ENCODE measurements at regions not wholly inside any gene's neighbourhood (a gene's known extent, or its start where the extent isn't known, plus 50 kb on each side); places are given as distances from the start of the nearest gene placed in this dataset.
"Not testable (repeated sequence)": the region's sequence is repeated elsewhere in the genome, so short reads cannot be mapped to it uniquely, and the experiment has no call there.

DNA sequence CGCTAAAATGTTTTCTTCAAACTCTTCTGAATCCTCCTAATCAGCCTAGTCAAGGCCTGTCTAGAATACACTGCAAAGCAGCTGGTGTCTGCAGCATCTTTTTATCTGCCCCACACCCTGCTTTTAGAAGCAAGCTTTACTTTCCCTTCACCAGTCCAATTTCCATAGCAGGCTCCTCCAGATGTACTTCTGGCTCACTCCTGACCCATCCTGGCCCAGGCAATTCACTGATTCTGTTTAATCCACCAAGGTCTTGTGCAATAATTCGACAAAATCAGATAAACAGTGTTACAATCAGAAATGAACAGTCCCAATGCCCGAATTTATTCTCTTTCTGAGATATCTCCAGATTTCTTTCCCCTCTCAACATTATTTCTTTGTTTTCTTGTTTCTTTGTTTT lies 415.2 kb upstream of the SGCG start:
- DNase-seq (ENCODE audit: low spot score) (no peak), ATAC-seq (no peak)

DNA sequence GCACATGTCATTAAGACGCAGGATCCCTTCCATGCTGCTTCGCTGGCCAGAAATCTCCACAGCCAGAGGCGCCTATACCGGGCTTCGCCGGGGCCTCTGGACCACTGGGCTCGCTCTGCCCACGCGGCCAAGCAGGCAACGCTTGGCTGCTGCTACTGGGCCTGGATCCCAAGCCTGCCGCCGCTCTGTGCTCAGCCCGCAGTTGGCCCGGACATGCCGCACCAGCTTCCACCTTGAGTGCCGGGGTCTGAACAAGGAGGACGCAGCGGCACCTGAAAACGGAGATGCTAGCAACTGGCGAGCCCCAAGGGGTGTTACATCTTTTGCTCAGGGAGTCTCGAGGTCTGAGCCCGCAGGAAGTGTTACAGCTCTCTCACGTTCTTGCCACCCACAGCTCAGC lies 409.9 kb upstream of the SGCG start:
- no peak for DNase-seq (ENCODE audit: low spot score)
- ATAC-seq, result no peak

DNA sequence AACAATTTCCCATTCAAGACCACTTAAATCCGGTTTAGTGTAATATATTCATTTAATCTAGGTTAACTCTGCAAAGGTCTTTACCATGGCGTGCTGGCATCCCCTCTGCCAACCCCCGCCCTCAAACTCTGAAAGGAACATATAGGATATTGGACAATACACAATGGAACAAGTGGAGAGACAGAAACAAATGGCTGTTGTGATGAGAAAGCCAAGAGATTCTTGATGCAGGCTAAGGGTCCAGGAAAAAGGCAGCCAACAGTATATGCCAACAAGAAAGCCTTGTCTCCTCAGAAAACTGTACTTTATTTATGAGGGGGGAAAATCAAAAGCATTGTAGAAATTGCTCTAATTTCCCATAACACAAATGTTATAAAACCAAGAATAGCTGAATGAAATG lies 407.3 kb upstream of the SGCG start:
- DNase-seq (ENCODE audit: low spot score) (no peak), ATAC-seq (no peak)

DNA sequence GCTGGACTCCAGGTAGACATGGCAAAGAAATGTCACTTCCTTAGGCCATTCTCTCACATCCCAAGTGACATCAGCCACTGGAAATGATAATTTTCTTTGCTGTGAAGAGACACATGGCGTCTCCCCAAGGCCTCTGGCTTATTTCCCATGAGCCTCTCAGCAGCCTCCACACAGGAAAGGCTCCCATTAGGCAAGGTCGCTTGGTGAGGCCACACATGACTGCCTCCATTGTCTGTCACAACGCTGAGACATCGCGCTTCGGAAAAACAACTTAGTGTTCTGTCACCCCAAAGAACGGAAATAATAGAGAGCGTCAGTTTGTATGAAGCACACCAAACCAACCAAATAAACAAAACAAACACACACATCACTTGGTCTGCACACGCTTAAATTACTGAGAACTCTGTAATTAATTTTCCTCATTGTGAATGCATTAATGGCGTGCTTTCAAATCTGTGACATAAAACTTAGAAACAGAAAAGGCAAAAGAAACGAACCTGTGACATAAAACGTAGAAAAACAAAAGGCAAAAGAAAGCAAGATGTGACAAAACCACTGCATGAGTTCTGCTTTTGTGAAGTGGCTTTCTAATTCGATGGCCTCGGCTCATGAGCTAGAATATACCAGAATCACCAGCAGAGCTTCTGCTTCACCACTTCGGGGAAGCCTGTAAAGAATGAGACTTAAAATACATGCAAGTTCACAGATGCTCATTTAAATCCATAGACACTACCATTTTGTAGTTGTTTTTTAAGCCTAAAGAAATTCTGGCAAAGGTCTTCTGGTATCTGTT lies 404.2 kb upstream of the SGCG start:
- no peak for DNase-seq (ENCODE audit: low spot score)
- ATAC-seq, result no peak

DNA sequence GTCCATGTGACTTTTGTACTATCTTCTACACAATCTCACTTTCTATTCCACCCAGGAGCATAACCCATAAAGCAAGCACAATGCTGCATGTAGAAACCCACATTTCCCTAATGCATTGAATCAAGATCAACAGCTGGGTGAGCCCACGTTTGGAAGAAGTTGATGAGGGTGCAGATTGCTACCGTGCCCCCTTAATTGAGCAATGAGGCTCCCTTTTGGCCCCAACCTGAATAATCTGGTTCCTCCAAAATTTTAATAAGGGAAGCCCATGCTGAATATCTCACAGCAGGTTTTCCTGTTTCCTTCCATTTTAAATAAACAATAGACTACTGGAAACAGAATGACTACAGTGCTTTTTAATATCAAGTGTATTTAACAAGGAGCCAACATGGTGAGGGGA lies 403.6 kb upstream of the SGCG start:
- DNase-seq (ENCODE audit: low spot score) (no peak), ATAC-seq (no peak)

DNA sequence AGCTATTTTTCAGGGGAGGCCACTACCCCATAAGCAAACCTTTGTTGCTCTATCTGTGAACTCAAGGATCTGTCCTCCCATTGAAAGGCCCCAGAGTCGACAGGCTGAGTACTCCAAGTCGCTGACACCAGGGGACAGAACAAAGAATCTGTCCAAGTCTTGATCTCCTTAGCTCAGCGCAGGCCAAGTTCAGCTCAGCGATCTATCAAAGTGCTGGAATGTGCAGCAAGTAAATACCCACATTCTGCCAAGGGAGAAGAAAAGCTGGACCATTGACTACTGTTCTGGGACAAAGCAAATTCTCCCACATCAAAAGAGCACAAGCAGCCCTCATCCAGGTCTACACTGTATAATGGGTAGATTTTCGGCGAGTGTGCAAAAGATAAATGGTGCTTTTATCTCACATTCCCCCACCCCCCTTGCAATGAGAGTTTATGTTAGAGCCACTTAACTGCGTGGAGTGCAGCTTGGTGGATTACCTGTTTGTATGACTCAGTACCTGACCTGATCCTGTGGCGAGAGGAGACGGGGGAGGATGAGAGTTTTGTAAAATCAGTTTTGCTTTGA lies 391.7 kb upstream of the SGCG start:
- no peak for DNase-seq (ENCODE audit: low spot score)
- ATAC-seq, result no peak

DNA sequence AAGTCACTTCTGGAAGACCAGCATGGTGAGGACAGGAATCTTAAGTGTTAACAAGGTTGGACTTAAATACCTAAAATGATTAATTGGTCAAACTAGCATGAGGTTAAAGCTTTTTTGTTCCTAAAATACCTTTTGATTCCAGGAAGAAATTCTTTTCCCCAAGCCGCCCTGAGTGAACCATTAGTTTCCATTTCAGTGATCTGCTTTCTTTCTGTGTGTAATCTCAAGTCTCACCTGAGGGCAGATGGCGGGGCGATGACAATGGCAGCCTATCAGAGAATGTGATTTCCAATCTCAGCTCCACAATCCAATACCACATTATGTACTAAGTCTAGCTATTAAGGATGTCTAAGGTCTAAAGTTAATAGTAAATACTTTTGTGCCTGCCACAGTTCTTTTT lies 390.9 kb upstream of the SGCG start:
- ATAC-seq (no peak), DNase-seq (ENCODE audit: low spot score) (no peak)

DNA sequence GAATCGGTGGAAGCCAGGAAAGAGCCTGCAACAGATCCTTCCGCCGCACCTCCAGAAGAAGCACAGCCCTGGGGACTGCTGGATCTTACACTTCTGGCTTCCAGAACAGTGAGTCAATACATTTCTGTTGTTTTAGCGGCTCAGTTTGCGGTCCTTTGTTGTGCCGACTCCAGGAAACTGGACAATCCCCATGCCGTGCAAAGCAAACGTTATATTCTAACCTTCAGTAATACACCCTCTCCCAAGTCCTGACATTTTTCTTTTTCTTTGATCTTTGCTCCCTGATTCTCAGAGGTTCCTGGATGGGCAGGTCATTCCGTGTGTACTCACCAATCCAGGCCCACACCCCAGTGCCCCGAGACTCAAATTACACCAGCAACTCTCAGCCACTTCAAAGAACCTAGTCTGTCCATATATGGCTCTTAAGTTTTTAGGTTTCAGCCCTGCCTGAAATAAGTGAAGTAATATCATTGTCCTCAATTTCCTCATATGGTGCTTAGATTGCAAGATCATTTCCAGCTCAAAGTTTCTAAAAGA lies 387.1 kb upstream of the SGCG start:
- ATAC-seq (no peak), DNase-seq (ENCODE audit: low spot score) (no peak)

DNA sequence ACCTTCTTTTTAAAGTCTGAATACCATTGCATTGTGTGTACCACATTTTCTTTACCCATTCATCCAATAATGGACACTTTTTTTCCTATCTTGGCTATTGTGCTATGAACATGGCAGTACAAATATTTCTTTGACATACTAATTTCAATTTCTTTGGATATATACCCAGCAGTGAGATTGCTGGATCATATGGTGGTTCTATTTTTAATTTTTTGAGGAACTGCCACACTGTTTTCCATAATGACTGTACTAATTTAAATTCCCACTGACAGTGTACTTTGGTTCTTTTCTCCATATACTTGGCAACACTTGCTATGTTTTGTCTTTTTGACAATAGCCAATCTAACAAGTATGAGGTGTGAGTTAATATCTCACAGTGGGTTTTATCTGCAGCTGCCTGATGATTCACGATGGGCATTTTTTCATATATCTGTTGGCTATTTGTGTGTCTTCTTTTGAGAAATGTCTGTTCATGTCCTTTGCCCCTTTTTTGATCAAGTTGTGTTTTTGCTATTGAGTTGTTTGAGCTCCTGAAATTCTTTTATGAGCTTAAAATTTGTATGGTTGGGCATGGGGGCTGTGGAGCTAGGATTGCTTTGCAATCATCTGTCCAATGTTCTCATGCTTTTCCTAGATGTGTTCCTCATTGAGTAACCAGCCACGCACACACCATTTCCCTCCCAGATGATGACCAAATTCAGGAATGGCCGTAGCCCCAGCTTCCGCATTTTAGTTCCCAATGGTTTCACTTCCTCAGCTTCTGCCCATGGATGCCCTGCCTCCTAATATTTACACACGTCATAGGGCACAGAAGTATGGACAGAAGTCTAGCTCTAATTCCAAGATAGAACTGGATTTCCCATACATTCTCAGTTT lies 380.0 kb upstream of the SGCG start:
- DNase-seq (ENCODE audit: low spot score) (no peak), ATAC-seq (peak; percentile 30)

DNA sequence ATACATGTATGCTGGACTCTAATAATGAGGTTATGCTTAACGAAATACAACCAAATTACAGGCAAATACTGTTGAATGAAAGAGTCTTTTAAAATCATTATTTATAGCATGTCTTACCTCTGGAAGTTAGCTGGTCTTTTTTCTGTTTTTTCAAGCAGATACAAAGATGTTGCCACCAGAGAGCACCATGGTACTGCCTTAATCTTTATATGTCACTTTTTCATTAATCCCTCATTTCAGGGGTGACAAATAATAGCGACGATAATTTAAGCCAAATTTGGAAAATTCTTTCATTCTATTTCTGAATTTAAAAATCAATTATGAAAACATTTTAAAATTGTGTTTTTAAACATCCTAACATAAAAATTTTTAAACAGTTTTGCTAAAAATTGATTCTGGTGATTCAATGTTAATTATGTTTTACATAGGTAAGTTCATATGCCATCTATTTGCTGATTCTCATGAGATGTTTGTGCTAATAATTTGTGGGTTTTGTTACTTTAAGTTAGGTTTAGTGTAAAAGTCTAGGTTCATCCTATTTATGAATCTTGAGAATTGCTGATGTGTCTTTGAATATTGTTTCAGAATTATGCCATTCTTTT lies 379.3 kb upstream of the SGCG start:
- DNase-seq (ENCODE audit: low spot score) (no peak), ATAC-seq (no peak)

DNA sequence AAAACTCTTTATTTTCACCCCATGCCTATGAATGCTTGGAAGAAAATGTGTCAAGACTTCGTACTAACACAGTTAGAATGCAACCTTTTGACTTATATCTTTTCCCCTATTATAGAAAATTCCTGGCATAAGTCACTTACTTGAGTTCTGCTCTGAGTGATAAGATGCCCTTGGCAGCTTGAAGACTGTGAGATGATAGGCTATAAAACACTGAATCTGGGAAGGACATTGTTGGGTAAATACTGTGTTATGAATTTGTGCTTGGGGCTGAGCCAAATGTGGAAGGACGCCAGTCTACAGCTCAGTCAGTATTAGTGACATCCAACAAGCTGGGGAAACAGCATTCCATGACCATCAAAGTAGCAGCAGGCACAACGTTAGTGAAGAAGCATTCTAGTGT lies 368.0 kb upstream of the SGCG start:
- DNase-seq (ENCODE audit: low spot score) (no peak), ATAC-seq (no peak)

DNA sequence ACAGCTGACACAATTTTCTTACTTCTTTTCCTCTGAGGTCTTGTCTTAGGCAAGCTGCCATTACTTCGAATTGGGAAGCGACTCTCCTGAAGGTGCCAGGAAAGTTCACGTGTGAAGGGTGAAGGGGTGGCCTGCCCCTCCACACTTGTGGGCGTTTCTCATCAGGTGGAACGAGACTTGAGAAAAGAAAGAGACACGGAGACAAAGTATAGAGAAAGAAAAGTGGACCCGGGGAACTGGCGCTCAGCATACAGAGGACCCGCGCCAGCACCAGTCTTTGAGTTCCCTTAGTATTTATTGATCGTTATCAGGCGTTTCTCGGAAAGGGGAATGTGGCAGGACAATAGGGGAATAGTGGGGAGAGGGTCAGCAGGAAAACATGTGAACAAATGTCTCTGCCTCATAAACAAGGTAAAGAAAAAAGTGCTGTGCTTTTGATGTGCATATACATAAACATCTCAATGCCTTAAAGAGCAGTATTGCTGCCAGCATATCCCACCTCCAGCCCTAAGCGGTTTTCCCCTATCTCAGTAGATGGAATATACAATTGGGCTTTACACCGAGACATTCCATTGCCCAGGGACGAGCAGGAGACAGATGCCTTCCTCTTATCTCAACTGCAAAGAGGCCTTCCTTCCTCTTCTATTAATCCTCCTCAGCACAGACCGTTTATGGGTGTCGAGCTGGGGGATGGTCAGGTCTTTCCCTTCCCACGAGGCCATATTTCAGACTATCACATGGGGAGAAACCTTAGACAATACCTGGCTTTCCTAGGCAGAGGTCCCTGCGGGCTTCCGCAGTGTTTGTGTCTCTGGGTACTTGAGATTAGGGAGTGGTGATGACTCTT lies 367.0 kb upstream of the SGCG start:
- ATAC-seq; DNase-seq (ENCODE audit: low spot score): not testable (repeated sequence)

DNA sequence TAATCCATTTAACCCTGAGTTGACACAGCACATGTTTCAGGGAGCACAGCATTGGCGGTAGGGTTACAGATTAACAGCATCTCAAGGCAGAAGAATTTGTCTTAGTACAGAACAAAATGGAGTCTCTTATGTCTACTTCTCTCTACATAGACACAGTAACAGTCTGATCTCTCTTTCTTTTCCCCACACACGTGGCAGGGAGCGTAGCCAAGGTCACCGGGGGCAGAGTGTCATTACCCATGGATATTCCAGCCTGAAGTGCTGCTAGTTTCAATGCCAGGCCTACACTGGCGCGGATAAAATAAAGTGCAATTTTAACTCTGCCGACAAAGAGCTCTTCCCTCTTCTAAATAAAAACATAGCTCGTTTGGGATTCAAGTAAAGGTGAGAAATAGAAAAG lies 366.3 kb upstream of the SGCG start:
- not testable (repeated sequence) for DNase-seq (ENCODE audit: low spot score); ATAC-seq

DNA sequence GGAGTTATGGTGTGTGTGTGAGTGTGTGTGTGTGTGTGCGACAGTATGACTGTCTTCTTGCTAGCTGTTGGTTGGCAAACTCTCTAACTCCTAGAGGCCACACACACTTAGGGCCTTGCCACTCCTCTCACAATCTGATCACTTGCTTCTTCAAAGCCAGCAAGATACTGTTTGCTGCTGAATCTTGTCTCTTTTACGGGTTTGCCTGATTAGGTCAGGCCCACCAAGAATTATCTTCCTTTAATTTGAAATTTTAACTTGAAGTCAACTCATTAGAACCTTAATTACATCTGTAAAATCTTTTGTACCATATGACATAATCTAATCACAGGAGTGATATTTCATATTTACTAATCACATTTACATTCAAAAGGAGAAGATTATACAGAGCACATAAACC lies 359.2 kb upstream of the SGCG start:
- ATAC-seq, result no peak
- DNase-seq (ENCODE audit: low spot score), result no peak

DNA sequence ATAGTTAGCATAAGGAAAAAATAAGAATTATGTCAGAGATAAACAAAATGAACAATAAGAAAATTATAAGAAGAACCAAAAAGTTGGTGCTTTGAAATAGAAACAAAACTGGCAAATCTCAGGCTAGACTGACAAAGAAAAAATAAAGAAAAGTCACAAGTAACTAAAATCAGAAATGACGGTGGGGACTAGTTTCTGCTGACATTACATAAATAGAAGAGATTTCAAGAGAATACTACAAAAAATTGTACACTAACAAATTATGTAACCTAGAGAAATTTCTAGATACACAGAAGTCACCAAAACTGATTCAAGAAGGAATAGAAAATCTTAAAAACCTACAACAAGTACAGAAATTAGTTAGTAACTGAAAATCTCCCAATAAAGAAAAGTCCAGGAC lies 355.6 kb upstream of the SGCG start:
- no peak for ATAC-seq

DNA sequence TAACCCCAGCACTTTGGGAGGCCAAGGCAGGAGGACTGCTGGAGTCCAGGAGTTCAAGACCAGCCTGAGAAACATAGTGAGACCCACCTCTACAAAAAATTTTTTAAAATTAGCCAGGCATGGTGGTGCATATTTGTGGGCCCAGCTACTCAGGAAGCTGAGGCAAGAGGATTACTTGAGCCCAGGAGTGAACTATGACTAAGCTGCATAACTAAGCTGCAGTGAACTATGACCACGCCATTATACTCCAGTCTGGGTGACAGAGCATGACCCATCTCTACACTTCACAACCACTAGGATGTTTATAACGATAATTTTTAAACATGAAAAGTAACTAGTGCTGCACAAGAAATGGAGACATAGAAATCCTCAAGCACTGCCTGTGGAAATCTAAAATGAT lies 352.7 kb upstream of the SGCG start:
- DNase-seq (ENCODE audit: low spot score), result no peak
- ATAC-seq, result no peak

More for the DNA sequence above, 355.6 kb upstream of the SGCG start:
- no peak for DNase-seq (ENCODE audit: low spot score)

DNA sequence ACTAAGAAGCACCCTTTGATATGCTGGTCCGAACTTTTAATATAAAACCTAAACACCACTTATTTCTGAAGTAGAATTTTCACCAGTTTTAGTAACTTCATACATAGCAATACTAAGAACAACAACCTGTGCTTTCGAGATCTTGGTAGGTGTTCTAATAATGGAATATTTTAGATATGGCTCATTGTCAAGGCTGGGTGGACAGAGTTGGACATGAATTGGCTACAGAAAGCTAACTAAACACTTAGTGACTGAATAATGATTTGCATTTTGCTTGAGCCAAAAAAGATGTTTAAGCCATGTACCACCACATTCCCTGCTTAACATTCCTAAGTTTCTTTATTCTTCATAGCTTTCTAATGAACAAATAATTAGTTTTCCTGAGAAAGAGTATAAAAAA lies 344.3 kb upstream of the SGCG start:
- ATAC-seq (no peak), DNase-seq (ENCODE audit: low spot score) (no peak)

DNA sequence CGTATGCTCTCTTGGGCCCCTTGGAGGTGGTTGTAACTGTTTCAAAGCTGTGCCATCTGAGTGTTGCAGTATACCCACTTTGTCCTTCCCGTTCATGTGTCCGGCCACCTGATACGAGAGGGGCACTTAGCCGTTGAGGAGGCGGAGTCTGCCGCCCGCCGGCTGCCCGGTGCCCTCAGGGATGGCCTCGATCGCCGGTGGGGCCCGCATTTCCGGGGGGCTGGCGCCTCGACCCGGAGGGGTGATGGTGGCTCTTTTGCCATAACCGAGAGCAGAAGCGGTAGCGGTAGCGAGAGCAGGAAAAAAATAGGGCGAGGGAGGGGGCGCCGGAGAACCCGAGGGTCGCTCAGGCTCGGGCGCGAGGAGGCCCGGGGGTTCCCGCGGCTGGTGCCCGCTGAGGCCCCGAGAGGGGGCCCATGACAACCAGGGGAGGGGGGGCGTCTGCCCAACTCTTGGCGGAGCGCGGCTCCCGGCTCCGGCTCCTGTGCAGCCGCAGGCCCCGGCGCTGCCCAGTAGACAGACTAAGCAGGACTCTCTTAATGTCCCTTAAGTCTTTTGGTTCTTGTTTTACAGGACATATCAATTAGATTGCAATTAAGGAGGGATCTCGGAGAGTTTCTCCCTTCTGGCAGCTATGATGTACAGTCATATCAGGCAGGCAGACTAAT lies 342.7 kb upstream of the SGCG start:
- ATAC-seq, result no peak
- no peak for DNase-seq (ENCODE audit: low spot score)

DNA sequence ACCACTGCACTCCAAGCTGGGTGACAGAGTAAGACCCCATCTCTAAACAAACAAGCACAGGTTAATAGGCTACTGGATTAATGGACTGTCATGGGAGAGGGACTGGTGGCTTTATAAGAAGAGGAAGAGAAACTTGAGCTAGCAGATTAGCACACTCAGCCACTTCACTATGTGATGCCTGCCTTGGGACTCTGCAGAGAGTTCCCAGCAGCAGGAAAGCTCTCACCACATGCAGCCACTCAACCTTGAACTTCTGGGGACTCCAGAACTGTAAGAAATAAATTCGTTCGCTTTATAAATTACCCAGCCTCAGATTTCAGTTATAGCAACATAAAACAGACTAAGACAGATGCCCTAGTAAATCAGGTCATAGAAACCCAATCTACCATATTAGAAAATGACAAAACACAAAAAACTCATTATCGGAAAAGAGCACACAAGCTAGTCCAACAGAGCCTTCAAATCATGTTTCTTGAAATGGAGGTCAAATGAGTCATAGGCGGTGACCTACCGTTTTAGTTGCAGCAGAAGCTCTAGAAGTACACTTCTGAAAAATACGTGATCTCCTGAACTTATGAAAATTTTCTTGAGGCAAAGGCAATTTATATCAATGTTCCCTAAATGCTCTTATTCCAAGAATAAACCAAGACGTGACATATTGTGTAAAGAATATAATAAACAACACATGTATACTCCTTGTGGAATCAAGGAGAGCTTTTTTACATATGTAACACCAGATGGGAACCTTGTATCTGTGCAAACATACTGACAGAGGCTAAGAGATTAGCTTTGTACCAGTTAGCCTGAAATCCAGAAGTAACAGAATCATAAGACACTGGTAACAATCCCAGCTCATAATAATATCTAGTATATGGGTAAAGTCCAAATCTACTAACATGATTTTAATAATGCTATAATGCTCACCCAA lies 340.9 kb upstream of the SGCG start:
- ATAC-seq, result no peak

More for the DNA sequence above, 340.9 kb upstream of the SGCG start:
- no peak for DNase-seq (ENCODE audit: low spot score)
